Ramos (cell line): ENCODE measurements at regions not wholly inside any gene's neighbourhood (a gene's known extent, or its start where the extent isn't known, plus 50 kb on each side); places are given as distances from the start of the nearest gene placed in this dataset.
"Not testable (repeated sequence)": the region's sequence is repeated elsewhere in the genome, so short reads cannot be mapped to it uniquely, and the experiment has no call there.

ENCODE experiments used
- in situ Hi-C: fragments of 300-500 bp; cut with MboI; formaldehyde crosslinking; loops from one replicate; pipeline ENCODE4 v1.14.3; 2022; ENCODE audit warnings: low sequenced_read_pairs; ENCODE audit not compliant: unreplicated experiment

GRCh38 chr2:12534646-12535263 lies 182.0 kb upstream of the TRIB2 start:
- in situ Hi-C loops, result no loop called here

GRCh38 chr2:12536976-12537375 lies 179.8 kb upstream of the TRIB2 start:
- in situ Hi-C loops, result no loop called here

GRCh38 chr2:12538138-12538694 lies 178.5 kb upstream of the TRIB2 start:
- in situ Hi-C loops, result no loop called here

GRCh38 chr2:12539336-12539735 lies 177.4 kb upstream of the TRIB2 start:
- in situ Hi-C loops, result no loop called here

GRCh38 chr2:12539776-12540562 lies 176.8 kb upstream of the TRIB2 start:
- in situ Hi-C loops, result no loop called here

DNA sequence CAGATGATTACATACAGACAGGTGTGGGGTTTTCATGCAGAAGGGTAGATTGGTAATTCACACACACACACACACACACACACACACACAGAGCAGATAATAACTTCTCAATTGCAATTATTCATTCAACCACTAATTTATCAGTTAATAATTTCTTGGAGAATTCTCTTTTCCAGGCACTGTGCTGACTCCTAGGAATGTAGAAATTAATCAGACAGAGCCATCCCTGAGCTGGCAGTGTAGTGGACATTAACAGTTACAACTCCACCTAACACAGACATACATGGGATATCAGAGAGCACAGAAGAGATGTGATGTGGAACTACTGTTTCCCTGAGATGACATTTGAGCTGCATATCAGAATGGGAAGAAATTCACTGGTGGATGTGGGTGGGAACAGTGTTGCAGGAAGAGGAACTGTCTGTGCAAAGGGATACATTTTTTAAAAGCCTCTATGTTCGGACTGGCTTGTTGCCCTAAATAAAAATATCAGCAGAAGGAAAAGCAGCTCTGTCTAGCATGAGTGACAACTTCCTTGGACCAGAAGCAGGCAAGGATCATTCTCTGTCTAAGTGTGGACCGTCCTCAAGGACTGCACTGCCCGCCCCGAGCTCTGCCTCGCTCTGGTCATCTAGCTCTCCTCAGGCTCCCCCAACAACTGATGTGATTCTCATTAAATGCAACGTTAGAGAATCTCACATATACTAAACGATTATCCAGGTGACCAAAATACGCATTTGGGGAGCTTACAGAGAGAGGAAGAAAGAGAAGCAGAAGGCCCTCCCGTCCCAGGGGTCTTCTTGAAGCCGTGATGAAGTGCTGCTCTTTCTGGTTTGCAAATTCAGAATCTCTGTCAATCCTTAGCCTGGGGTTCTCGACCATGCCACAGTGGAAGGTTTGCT lies 173.4 kb upstream of the TRIB2 start:
- in situ Hi-C loops, result no loop called here

DNA sequence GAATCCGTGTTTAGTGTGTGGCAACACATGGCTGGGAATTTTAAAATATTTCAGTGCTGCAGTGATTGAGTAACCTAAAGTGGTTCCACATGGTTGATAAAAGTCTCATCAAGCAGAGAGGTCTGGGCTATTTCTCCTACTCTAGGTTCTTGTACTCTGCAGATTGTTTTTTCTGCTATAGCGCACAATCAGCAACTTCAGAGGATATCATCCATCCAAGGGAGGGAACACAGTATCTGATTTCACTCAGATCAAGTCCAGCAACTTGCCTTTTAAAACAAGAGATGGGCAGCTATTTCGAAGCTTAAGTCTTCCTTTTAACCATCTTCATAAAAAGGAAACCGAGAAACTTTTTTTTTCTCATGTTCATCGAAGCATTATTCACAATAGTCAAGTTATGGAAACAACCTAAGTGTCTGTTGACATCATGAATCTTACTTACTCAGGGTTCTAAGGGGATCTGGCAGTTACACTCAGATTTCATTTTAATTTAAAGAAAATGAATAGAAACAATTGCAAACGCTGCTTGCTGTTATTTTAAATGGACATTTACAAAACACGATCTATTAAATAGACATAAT lies 172.7 kb upstream of the TRIB2 start:
- in situ Hi-C loops, result no loop called here

- in situ Hi-C loops, result no loop called here
Observed at GRCh38 chr2:12547566-12548170, 169.1 kb upstream of the TRIB2 start.

DNA sequence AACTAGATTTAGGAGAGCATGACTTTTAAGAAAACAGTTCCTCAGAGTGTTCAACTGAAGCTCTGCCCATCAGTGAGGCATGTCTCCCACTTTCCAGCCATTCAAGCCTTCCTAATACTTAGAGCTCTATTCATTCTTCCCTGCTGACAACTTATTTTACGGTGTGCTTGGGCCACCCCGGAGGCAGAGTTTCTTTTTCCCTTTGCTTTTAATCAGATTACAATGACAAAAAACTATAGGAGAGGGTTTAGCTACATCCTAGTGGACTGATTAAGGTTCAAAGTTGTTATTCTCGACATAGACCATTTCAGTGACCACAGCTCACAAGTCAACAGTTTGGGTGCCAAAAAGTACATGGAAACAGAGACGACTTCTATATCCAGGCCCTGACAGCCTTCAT lies 167.8 kb upstream of the TRIB2 start:
- in situ Hi-C loops, result no loop called here

GRCh38 chr2:12549641-12550040 lies 167.1 kb upstream of the TRIB2 start:
- in situ Hi-C loops, result no loop called here

GRCh38 chr2:12552092-12552491 lies 164.6 kb upstream of the TRIB2 start:
- in situ Hi-C loops, result no loop called here

- in situ Hi-C loops, result no loop called here
Observed at GRCh38 chr2:12554224-12555011, 162.3 kb upstream of the TRIB2 start.

GRCh38 chr2:12555012-12555645 lies 161.6 kb upstream of the TRIB2 start:
- in situ Hi-C loops, result no loop called here

- in situ Hi-C loops, result no loop called here
Observed at GRCh38 chr2:12556762-12557161, 160.0 kb upstream of the TRIB2 start.

DNA sequence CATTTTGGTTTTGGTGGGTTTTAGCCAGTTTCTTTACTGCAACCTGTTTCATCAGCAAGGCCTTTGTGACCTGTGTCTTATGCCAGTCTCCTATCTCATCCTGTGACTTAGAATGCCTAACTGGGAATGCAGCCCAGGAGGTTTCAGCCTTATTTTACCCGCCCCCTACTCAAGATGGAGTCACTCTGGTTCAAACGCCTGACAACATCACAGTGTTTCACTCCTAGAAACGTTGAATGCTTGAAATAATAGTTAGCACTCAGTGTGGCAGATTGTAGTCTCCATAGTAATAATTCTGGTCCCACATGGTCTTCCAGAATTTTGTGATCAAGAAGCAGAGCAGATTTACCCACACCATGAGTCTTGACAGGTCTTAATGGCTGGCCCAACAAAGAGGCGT lies 159.0 kb upstream of the TRIB2 start:
- in situ Hi-C loops, result no loop called here

GRCh38 chr2:12558519-12558918 lies 158.2 kb upstream of the TRIB2 start:
- in situ Hi-C loops, result no loop called here

- in situ Hi-C loops, result no loop called here
Observed at GRCh38 chr2:12560618-12561017, 156.1 kb upstream of the TRIB2 start.

DNA sequence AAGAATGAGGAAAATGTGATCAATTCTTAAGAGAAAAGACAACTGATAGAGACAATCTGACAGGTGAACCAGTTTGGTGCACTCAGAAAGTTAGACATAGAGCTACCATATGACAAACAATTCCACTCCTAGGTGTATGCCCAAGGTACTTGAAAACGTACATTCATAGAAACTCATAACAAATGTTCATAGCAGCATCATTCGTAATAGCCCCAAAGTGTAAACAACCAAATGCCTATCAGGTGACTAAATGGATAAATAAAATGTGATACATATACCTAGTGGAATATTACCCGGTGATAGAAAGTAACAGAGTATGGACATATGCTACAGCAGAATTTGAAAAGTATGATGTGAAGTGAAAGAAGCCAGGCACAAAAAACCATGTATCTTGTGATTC lies 149.3 kb upstream of the TRIB2 start:
- in situ Hi-C loops, result no loop called here

GRCh38 chr2:12569510-12569909 lies 147.2 kb upstream of the TRIB2 start:
- in situ Hi-C loops, result not testable (repeated sequence)
